SH-SY5Y (cell line): ENCODE measurements at regions not wholly inside any gene's neighbourhood (a gene's known extent, or its start where the extent isn't known, plus 50 kb on each side); places are given as distances from the start of the nearest gene placed in this dataset.

ENCODE experiments used
- GATA2 ChIP-seq: IDR thresholded peaks from 2 replicates; pipeline ENCODE4 v1.6.1; 2011; ENCODE audit warnings: mild to moderate bottlenecking, low read depth, low read length
- GATA3 ChIP-seq: IDR thresholded peaks from 2 replicates; pipeline ENCODE4 v1.6.1; 2011; ENCODE audit warnings: low read depth, mild to moderate bottlenecking, low read length, moderate library complexity

DNA sequence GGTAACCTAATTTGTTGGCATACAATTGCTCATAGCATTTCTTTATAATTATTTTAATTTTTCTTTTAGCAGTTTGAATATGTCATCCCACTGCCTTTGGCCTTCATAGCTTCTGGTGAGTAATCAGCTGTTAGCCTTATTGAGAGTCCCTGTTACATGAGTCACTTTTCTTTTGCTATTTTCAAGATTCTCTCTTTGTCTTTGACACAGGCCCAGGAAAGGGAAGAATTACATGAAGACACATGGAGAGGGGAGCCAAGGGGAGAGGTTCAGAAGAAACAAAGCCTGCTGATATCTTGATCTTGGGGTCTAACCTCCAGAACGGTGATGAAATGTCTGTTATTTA lies 418.2 kb downstream of the METTL15 start:
- TF ChIP-seq GATA2: no peak
- no peak for TF ChIP-seq GATA3
